ENCODE measurements at regions not wholly inside any gene's neighbourhood (a gene's known extent, or its start where the extent isn't known, plus 50 kb on each side); places are given as distances from the start of the nearest gene placed in this dataset.

DNA sequence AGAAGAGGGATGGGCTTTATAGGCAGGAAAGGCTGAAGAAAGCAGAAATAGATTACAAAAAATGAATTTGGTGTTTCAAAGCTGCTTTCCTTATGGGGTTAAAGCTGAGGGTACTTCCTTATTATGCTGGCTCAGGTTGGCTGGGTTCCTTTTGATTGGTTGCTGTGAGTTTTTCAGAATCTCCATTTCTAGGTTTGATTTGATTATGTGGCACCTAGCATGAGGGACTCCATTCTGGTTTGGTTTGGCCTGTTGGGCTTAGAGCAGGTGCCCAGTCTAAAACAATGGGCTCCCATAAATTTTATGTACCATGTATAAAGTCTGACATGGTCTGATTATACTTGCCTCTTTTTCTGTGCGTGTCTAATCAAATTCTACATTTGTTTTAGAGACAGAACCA, 362.7 kb downstream of the CXCL12 start:
- BruUV-seq (replicated peaks) = no TSS peak
- intact Hi-C loops (cut with micrococcal nuclease; ENCODE audit: unreplicated experiment) = no loop called here
- peaks cover 28% of the 10 kb centered on the region for H3K27me3 Mint-ChIP-seq (ENCODE audit: insufficient read depth, unreplicated experiment)
- no peak overlapping the region for H3K4me3 ChIP-seq (ENCODE audit: low read depth, low read length)
- CTCF ChIA-PET = no interaction called here
- H3K27ac Mint-ChIP-seq (ENCODE audit: unreplicated experiment) = no peak overlapping the region
- no peaks in the 10 kb centered on the region for H3K27me3 ChIP-seq (replicated peaks; ENCODE audit: control insufficient read depth, insufficient read depth, low read length)
- DNase-seq = no peak
- no peak overlapping the region for H3K4me3 Mint-ChIP-seq (ENCODE audit: unreplicated experiment)
- no peaks in the 10 kb centered on the region for H3K9me3 Mint-ChIP-seq (ENCODE audit: unreplicated experiment)
- no peaks in the 10 kb centered on the region for H3K4me1 ChIP-seq
- no peaks in the 10 kb centered on the region for H3K36me3 Mint-ChIP-seq (ENCODE audit: insufficient read depth, unreplicated experiment)
- POLR2A ChIA-PET = no interaction called here
- H3K9me3 ChIP-seq = no peaks in the 10 kb centered on the region; the same call in 1 of the 2 replicates
- no peaks in the 10 kb centered on the region for H3K4me1 Mint-ChIP-seq (ENCODE audit: low read depth, unreplicated experiment)
- TF ChIP-seq, protein P1, sequence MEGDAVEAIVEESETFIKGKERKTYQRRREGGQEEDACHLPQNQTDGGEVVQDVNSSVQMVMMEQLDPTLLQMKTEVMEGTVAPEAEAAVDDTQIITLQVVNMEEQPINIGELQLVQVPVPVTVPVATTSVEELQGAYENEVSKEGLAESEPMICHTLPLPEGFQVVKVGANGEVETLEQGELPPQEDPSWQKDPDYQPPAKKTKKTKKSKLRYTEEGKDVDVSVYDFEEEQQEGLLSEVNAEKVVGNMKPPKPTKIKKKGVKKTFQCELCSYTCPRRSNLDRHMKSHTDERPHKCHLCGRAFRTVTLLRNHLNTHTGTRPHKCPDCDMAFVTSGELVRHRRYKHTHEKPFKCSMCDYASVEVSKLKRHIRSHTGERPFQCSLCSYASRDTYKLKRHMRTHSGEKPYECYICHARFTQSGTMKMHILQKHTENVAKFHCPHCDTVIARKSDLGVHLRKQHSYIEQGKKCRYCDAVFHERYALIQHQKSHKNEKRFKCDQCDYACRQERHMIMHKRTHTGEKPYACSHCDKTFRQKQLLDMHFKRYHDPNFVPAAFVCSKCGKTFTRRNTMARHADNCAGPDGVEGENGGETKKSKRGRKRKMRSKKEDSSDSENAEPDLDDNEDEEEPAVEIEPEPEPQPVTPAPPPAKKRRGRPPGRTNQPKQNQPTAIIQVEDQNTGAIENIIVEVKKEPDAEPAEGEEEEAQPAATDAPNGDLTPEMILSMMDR (IDR thresholded peaks at IDR 0.05; ENCODE audit: insufficient read depth in 1 of 2, low read depth in 1 of 2, low read length in 1 of 2, severe bottlenecking in 1 of 2, unreplicated experiment in 1 of 2) = no peak
- H3K36me3 ChIP-seq (ENCODE audit: control insufficient read depth, insufficient read depth, low read length) = no peaks in the 10 kb centered on the region

DNA sequence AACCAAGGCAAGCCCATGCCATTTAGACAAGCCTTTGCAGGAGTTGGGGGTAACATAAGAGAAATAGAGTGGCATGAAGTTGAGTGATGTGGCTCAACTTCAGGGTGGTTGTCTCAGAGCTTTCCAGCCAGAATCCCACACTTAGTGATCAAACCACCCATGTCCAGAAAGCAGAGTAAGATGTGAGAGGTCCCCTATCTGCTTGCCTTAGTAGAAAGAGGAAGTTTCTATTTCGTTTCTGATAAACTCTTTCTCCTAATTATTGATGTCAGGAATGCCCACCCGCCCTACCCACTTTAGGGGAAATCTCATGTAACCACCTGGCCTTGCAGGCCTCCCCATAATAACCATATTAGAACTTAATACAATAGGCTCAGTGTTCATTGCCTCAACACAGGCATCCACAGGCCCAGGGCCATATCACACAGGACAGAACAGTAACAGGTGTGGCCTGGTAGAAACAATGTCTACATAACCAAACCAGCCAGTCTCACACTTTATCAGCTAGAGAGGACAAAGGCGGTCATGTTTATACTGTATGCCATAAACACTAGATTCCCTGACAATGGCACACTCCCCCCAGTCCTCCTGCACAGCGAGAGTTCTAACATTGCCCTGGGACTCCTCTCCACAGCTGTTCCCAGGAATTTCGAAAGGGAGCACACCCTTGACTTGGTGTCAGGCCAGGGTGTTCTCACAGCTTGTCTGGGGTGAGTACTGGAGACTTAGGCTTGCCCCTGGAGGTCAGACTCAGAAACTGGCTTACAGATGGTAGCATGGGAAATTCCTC, 364.4 kb downstream of the CXCL12 start:
- no TSS peak for BruUV-seq (replicated peaks)
- H3K4me1 ChIP-seq = no peaks in the 10 kb centered on the region
- H3K27ac Mint-ChIP-seq (ENCODE audit: unreplicated experiment) = no peak overlapping the region
- CTCF ChIA-PET = no interaction called here
- no peaks in the 10 kb centered on the region for H3K27me3 ChIP-seq (replicated peaks; ENCODE audit: control insufficient read depth, insufficient read depth, low read length)
- POLR2A ChIA-PET = no interaction called here
- TF ChIP-seq, protein P1 (IDR thresholded peaks at IDR 0.05; ENCODE audit: insufficient read depth in 1 of 2, low read depth in 1 of 2, low read length in 1 of 2, severe bottlenecking in 1 of 2, unreplicated experiment in 1 of 2) = no peak
- intact Hi-C loops (cut with micrococcal nuclease; ENCODE audit: unreplicated experiment) = no loop called here
- H3K27me3 Mint-ChIP-seq (ENCODE audit: insufficient read depth, unreplicated experiment) = peaks cover 17% of the 10 kb centered on the region
- no peaks in the 10 kb centered on the region for H3K36me3 Mint-ChIP-seq (ENCODE audit: insufficient read depth, unreplicated experiment)
- no peaks in the 10 kb centered on the region; the same call in 1 of the 2 replicates for H3K9me3 ChIP-seq
- H3K4me3 Mint-ChIP-seq (ENCODE audit: unreplicated experiment) = no peak overlapping the region
- no peaks in the 10 kb centered on the region for H3K4me1 Mint-ChIP-seq (ENCODE audit: low read depth, unreplicated experiment)
- H3K9me3 Mint-ChIP-seq (ENCODE audit: unreplicated experiment) = no peaks in the 10 kb centered on the region
- no peak overlapping the region for H3K4me3 ChIP-seq (ENCODE audit: low read depth, low read length)
- DNase-seq = no peak
- H3K36me3 ChIP-seq (ENCODE audit: control insufficient read depth, insufficient read depth, low read length) = no peaks in the 10 kb centered on the region

DNA sequence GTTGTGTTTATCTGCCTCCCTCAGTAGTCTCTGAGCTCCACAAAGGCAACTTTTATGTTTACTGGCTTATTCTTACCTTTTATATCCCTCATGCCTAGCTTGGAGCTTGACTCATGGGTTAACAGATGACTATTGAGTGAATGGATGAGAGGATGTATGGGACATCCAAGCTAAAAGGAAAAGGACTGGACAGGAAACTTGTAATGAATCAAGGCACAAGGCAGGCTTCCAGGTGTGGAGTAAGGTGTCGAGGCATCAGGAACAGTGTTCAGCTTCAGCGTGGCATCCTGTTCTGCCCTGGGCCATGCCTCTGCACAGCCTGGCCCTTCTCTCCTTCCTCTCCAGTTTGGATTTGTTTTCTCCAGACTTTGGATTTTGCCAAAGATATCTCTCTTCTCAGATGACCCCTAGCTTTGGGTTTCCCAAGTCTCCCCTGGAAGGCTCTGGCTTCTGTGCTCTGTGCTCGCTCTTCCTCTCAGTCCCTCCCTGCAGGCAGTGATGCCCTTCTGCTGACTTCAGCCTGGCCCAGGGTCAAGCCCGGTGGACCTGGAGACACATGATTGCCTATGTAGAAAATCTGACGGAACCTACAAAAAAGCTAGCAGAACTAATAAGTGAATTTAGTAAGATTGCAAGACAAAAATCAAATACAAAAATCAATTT, 367.3 kb downstream of the CXCL12 start:
- no peak for DNase-seq
- Histone ChIP-seq H3K36me3 (ENCODE audit: control insufficient read depth, insufficient read depth, low read length) (no peaks in the 10 kb centered on the region), H3K27me3 (replicated peaks; ENCODE audit: control insufficient read depth, insufficient read depth, low read length) (no peaks in the 10 kb centered on the region), H3K4me1 (no peaks in the 10 kb centered on the region), H3K4me3 (ENCODE audit: low read depth, low read length) (no peak overlapping the region), H3K9me3 (no peaks in the 10 kb centered on the region; the same call in 1 of the 2 replicates)
- Mint-ChIP-seq H3K27me3 (ENCODE audit: insufficient read depth, unreplicated experiment) (peaks cover 6% of the 10 kb centered on the region), H3K4me1 (ENCODE audit: low read depth, unreplicated experiment) (no peaks in the 10 kb centered on the region), H3K9me3 (ENCODE audit: unreplicated experiment) (no peaks in the 10 kb centered on the region), H3K4me3 (ENCODE audit: unreplicated experiment) (no peak overlapping the region), H3K36me3 (ENCODE audit: insufficient read depth, unreplicated experiment) (no peaks in the 10 kb centered on the region), H3K27ac (ENCODE audit: unreplicated experiment) (no peak overlapping the region)
- intact Hi-C loops (cut with micrococcal nuclease; ENCODE audit: unreplicated experiment) = loop anchor here (10.0 kb wide), 1 partner anchor 173 kb away; no protein-coding TSS in a partner anchor
- BruUV-seq (replicated peaks) = no TSS peak
- TF ChIP-seq, protein P1 (IDR thresholded peaks at IDR 0.05; ENCODE audit: insufficient read depth in 1 of 2, low read depth in 1 of 2, low read length in 1 of 2, severe bottlenecking in 1 of 2, unreplicated experiment in 1 of 2) = no peak
- CTCF ChIA-PET = interaction anchor here (0.6 kb wide), 1 partner anchor 41 kb away, joined by 4 read pairs; no protein-coding TSS in a partner anchor
- POLR2A ChIA-PET = interaction anchor here (0.6 kb wide), 1 partner anchor 401 kb away, joined by 3 read pairs; no protein-coding TSS in a partner anchor
